Occipital lobe (tissue), 2 donors: ENCODE measurements at regions not wholly inside any gene's neighbourhood (a gene's known extent, or its start where the extent isn't known, plus 50 kb on each side); places are given as distances from the start of the nearest gene placed in this dataset. TPM values are rescaled to one million over a fixed set of nuclear protein-coding genes. Genes with fewer than 3 reads are reported as not detected.

ENCODE experiments used
- DNase-seq: peaks from one replicate; lab custom pipeline; 2025; lab: John Stamatoyannopoulos, UW
- small RNA-seq: library from RNA; depleted of rRNA; stranded (forward); fragments of <200 nt; gene quantifications from one replicate; pipeline ENCODE3, GENCODE V24; 2014

GRCh38 chr2:180077295-180077906, 70.3 kb upstream of the CWC22 start:
- no peak for DNase-seq

- DNase-seq = peak; percentile 16
Measured at GRCh38 chr2:180075870-180076269, 68.8 kb upstream of the CWC22 start.

- DNase-seq = no peak
Measured at GRCh38 chr2:180071797-180072196, 64.7 kb upstream of the CWC22 start.

GRCh38 chr2:180063494-180064092, 56.5 kb upstream of the CWC22 start:
- no peak for DNase-seq

GRCh38 chr2:180062178-180062577, 55.1 kb upstream of the CWC22 start:
- no peak for DNase-seq

- no peak for DNase-seq
Measured at GRCh38 chr2:180061546-180061945, 54.4 kb upstream of the CWC22 start.

GRCh38 chr2:180061085-180061484, 54.0 kb upstream of the CWC22 start:
- DNase-seq = no peak

GRCh38 chr2:180058993-180059392, 51.9 kb upstream of the CWC22 start:
- DNase-seq = no peak

GRCh38 chr2:180057706-180058412, 50.8 kb upstream of the CWC22 start:
- no peak for DNase-seq

Small RNAs in the stretch of these regions (small RNA-seq; reads per million reads assigned to genes)
- not detected for gene AC012669.1
